GM23338 (cell line): ENCODE measurements at regions not wholly inside any gene's neighbourhood (a gene's known extent, or its start where the extent isn't known, plus 50 kb on each side); places are given as distances from the start of the nearest gene placed in this dataset.

Source experiments
- ATAC-seq: fragments of 200-7000 bp; cut with Tn5 transposase; 3 replicates; pipeline ENCODE4 v1.9.1; 2020
- DNase-seq: peaks from one replicate; pipeline ENCODE4 v3.0.0-alpha.2; 2015; ENCODE audit warnings: low spot score
- H2AFZ ChIP-seq: fragments of 200-600 bp; sonication (generic); 2 replicates; pipeline ENCODE4 v1.8.0; 2016; ENCODE audit warnings: antibody characterized with exemption, mild to moderate bottlenecking, moderate library complexity
- H3F3A ChIP-seq: fragments of 200-600 bp; sonication (generic); replicated peaks from 2 replicates; pipeline ENCODE4 v1.8.0; 2017; ENCODE audit warnings: antibody characterized with exemption, mixed run types, low read depth
- H3K27ac ChIP-seq: fragments of 200-600 bp; sonication (generic); 2 replicates; pipeline ENCODE4 v1.6.1; 2016; ENCODE audit warnings: low read depth
- H3K27me3 ChIP-seq: fragments of 200-600 bp; sonication (generic); 2 replicates; pipeline ENCODE4 v1.8.0; 2016; ENCODE audit warnings: mild to moderate bottlenecking, mixed run types, moderate library complexity; ENCODE audit not compliant: insufficient read depth
- H3K36me3 ChIP-seq: fragments of 200-600 bp; sonication (generic); 2 replicates; pipeline ENCODE4 v1.8.0; 2016; ENCODE audit warnings: mild to moderate bottlenecking; ENCODE audit not compliant: insufficient read depth
- H3K4me1 ChIP-seq: fragments of 200-600 bp; sonication (generic); 2 replicates; pipeline ENCODE4 v1.8.0; 2016; ENCODE audit warnings: mild to moderate bottlenecking, moderate library complexity; ENCODE audit not compliant: insufficient read depth
- H3K4me2 ChIP-seq: fragments of 200-600 bp; sonication (generic); 2 replicates; pipeline ENCODE4 v1.7.1; 2017; ENCODE audit warnings: mixed run types
- H3K4me3 ChIP-seq: fragments of 200-600 bp; sonication (generic); 2 replicates; pipeline ENCODE4 v1.6.1; 2016; ENCODE audit warnings: mixed run types
- H3K79me2 ChIP-seq: fragments of 200-600 bp; sonication (generic); replicated peaks from 2 replicates; pipeline ENCODE4 v1.8.0; 2017; ENCODE audit warnings: mild to moderate bottlenecking; ENCODE audit not compliant: insufficient read depth
- H3K9me2 ChIP-seq: fragments of 200-600 bp; sonication (generic); 2 replicates; pipeline ENCODE4 v1.8.0; 2017; ENCODE audit not compliant: insufficient read depth
- H4K20me1 ChIP-seq: fragments of 200-600 bp; sonication (generic); replicated peaks from 2 replicates; pipeline ENCODE4 v1.8.0; 2017; ENCODE audit warnings: mild to moderate bottlenecking; ENCODE audit not compliant: insufficient read depth
- H3K27ac Mint-ChIP-seq: 2 replicates; pipeline ENCODE4 v1.8.0; 2020; ENCODE audit warnings: inconsistent platforms, mild to moderate bottlenecking, moderate library complexity, mixed read lengths
- H3K27me3 Mint-ChIP-seq: 3 replicates; pipeline ENCODE4 v1.8.0; 2022; ENCODE audit warnings: low read depth, mild to moderate bottlenecking, moderate library complexity, mixed read lengths, inconsistent platforms; ENCODE audit not compliant: insufficient read depth, poor library complexity
- H3K36me3 Mint-ChIP-seq: 3 replicates; pipeline ENCODE4 v1.8.0; 2021; ENCODE audit warnings: low read depth, mild to moderate bottlenecking, inconsistent platforms, moderate library complexity, mixed read lengths
- H3K4me1 Mint-ChIP-seq: 3 replicates; pipeline ENCODE4 v1.8.0; 2020; ENCODE audit warnings: mild to moderate bottlenecking, inconsistent platforms, mixed read lengths
- H3K4me3 Mint-ChIP-seq: 3 replicates; pipeline ENCODE4 v1.8.0; 2021; ENCODE audit warnings: moderate library complexity, mild to moderate bottlenecking, inconsistent platforms, mixed read lengths
- H3K9me3 Mint-ChIP-seq: 3 replicates; pipeline ENCODE4 v1.8.0; 2020; ENCODE audit warnings: moderate library complexity, mild to moderate bottlenecking, inconsistent platforms, mixed read lengths
- EZH2 ChIP-seq: fragments of 200-600 bp; sonication (generic); IDR thresholded peaks from one replicate; pipeline ENCODE4 v1.8.0; 2017; ENCODE audit warnings: antibody characterized with exemption, mild to moderate bottlenecking, low read depth; ENCODE audit not compliant: unreplicated experiment
- EZH2phosphoT487 ChIP-seq: fragments of 200-600 bp; sonication (generic); IDR thresholded peaks from one replicate; pipeline ENCODE4 v1.8.1; 2018; ENCODE audit warnings: antibody characterized with exemption; ENCODE audit not compliant: unreplicated experiment
- POLR2AphosphoS5 ChIP-seq: IDR thresholded peaks from 2 replicates; pipeline ENCODE4 v1.6.1; 2016; ENCODE audit warnings: antibody characterized with exemption, low read depth
- STAT1 ChIP-seq: IDR thresholded peaks from one replicate; pipeline ENCODE4 v1.6.1; 2016; ENCODE audit warnings: antibody characterized with exemption; ENCODE audit not compliant: unreplicated experiment
- ZNF331 ChIP-seq: fragments of 250-450 bp; sonication (Bioruptor Pico); IDR thresholded peaks from 2 replicates; pipeline ENCODE4 v1.5.0; 2020; ENCODE audit warnings: low read depth, mild to moderate bottlenecking, moderate library complexity
- TF ChIP-seq, protein P1 (sequence below), 2 experiments: fragments of 200-600 bp in 1 of 2; sonication (generic) in 1 of 2; conservative IDR thresholded peaks; 2 replicates each; pipeline versions ENCODE4 v1.5.1 to v1.6.1; 2016 to 2017; ENCODE audit warnings: antibody characterized with exemption in 2 of 2, low read depth in 2 of 2, mild to moderate bottlenecking in 2 of 2, moderate library complexity in 1 of 2
- TF ChIP-seq, protein P2 (sequence below): IDR thresholded peaks from 2 replicates; pipeline ENCODE4 v1.6.1; 2016; ENCODE audit warnings: antibody characterized with exemption

DNA sequence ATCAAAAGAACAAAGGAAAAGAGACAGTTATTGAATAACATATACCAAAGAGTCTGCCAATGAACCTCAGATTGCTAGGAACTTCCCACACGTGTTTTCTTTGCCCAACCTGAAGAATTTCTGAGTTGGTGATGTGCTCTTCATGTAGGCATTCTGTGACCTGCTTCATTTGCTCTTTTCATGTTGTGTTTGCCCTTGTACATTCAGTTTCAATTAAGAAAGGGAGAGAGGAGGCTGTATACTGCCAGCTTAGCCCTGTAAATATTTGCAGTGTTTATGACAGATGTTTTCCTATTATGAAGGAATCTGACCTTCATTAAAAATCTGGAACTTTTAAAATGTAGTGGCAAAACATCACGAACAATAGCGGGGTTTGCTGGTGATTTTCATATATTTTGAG, 168.5 kb downstream of the GAS1 start:
- no peaks in the 10 kb centered on the region for H3F3A ChIP-seq
- TF ChIP-seq STAT1 (no peak), POLR2AphosphoS5 (no peak), EZH2 (no peak)
- TF ChIP-seq, protein P1, sequence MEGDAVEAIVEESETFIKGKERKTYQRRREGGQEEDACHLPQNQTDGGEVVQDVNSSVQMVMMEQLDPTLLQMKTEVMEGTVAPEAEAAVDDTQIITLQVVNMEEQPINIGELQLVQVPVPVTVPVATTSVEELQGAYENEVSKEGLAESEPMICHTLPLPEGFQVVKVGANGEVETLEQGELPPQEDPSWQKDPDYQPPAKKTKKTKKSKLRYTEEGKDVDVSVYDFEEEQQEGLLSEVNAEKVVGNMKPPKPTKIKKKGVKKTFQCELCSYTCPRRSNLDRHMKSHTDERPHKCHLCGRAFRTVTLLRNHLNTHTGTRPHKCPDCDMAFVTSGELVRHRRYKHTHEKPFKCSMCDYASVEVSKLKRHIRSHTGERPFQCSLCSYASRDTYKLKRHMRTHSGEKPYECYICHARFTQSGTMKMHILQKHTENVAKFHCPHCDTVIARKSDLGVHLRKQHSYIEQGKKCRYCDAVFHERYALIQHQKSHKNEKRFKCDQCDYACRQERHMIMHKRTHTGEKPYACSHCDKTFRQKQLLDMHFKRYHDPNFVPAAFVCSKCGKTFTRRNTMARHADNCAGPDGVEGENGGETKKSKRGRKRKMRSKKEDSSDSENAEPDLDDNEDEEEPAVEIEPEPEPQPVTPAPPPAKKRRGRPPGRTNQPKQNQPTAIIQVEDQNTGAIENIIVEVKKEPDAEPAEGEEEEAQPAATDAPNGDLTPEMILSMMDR (conservative IDR thresholded peaks at IDR 0.05; ENCODE audit: low read depth in 2 of 2) = no peak
- no peak overlapping the region for H2AFZ ChIP-seq
- no peaks in the 10 kb centered on the region for H4K20me1 ChIP-seq
- Mint-ChIP-seq H3K36me3 (no peaks in the 10 kb centered on the region), H3K27me3 (no peaks in the 10 kb centered on the region), H3K27ac (no peak overlapping the region), H3K9me3 (no peaks in the 10 kb centered on the region), H3K4me1 (no peaks in the 10 kb centered on the region; the same call in 2 of the 3 replicates), H3K4me3 (no peak overlapping the region)
- H3K4me3 ChIP-seq = no peak overlapping the region
- peaks cover 13% of the 10 kb centered on the region for H3K9me2 ChIP-seq
- H3K27me3 ChIP-seq = no peaks in the 10 kb centered on the region
- no peaks in the 10 kb centered on the region for H3K79me2 ChIP-seq
- H3K27ac ChIP-seq = no peak overlapping the region
- DNase-seq (no peak), ATAC-seq (no peak)
- H3K36me3 ChIP-seq = no peaks in the 10 kb centered on the region
- H3K4me1 ChIP-seq = no peaks in the 10 kb centered on the region
- H3K4me2 ChIP-seq = no peak overlapping the region

DNA sequence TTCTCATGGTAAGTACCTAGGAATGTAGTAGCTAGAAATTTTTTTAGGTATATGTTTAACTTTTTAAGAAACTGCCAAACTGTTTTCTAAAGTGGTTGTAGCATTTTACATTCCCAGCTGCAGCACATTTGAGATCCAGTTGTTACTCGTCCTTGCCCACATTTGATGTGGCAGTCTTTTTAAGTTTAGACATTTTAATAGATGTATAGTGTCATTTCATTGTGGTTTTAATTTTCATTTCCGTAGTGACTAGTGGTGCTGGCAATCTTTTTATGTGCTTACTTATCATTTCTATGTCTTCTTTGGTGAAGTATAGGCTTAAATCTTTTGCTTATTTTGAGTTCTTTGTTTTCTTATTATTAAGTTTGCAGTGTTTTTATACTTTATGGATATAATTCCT, 171.6 kb downstream of the GAS1 start:
- Mint-ChIP-seq H3K36me3 (no peaks in the 10 kb centered on the region), H3K4me1 (no peaks in the 10 kb centered on the region), H3K4me3 (no peak overlapping the region), H3K9me3 (no peaks in the 10 kb centered on the region), H3K27me3 (no peaks in the 10 kb centered on the region), H3K27ac (no peak overlapping the region)
- no peaks in the 10 kb centered on the region; the same call in 1 of the 2 replicates for H3K9me2 ChIP-seq
- H3K4me1 ChIP-seq = no peaks in the 10 kb centered on the region
- H3K27ac ChIP-seq = no peak overlapping the region
- no peak overlapping the region for H3K4me2 ChIP-seq
- H3F3A ChIP-seq = no peaks in the 10 kb centered on the region
- TF ChIP-seq POLR2AphosphoS5 = no peak
- TF ChIP-seq ZNF331 (CRISPR knock-in tag) = no peak
- TF ChIP-seq EZH2phosphoT487 = no peak
- no peaks in the 10 kb centered on the region for H4K20me1 ChIP-seq
- H3K36me3 ChIP-seq = no peaks in the 10 kb centered on the region
- no peak overlapping the region for H2AFZ ChIP-seq
- H3K4me3 ChIP-seq = no peak overlapping the region
- no peaks in the 10 kb centered on the region for H3K27me3 ChIP-seq
- DNase-seq (no peak), ATAC-seq (no peak)
- H3K79me2 ChIP-seq = no peaks in the 10 kb centered on the region

DNA sequence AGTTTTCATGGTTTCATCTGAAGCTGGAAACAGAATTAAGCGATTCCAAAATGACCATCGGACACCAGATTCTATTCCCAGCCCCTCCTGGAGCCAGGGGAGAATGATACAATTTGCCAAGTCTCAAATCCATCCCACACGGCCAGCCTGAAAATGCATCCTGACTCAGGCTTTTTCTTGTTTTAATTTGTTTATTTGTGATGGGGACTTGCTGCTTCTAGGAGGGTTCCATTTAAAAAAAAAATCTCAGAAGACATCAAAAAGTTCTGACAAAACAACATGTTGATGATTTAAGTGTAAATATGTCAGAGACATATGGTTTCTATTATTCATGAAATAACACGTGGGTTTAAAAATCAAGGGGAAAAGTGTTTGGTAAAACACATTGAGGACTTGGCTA, 173.2 kb downstream of the GAS1 start:
- Mint-ChIP-seq H3K36me3 (no peaks in the 10 kb centered on the region), H3K4me3 (no peak overlapping the region)
- no peak for TF ChIP-seq EZH2phosphoT487
- TF ChIP-seq, protein P2, sequence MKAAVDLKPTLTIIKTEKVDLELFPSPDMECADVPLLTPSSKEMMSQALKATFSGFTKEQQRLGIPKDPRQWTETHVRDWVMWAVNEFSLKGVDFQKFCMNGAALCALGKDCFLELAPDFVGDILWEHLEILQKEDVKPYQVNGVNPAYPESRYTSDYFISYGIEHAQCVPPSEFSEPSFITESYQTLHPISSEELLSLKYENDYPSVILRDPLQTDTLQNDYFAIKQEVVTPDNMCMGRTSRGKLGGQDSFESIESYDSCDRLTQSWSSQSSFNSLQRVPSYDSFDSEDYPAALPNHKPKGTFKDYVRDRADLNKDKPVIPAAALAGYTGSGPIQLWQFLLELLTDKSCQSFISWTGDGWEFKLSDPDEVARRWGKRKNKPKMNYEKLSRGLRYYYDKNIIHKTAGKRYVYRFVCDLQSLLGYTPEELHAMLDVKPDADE = no peak
- TF ChIP-seq, protein P1 (conservative IDR thresholded peaks at IDR 0.05; ENCODE audit: low read depth in 2 of 2) = no peak

More for the DNA sequence above, 173.2 kb downstream of the GAS1 start:
- Mint-ChIP-seq H3K27ac (no peak overlapping the region), H3K4me1 (no peaks in the 10 kb centered on the region), H3K27me3 (no peaks in the 10 kb centered on the region), H3K9me3 (no peaks in the 10 kb centered on the region)
- H3K27ac ChIP-seq = no peak overlapping the region
- H3K4me3 ChIP-seq = no peak overlapping the region
- H3K36me3 ChIP-seq = no peaks in the 10 kb centered on the region
- DNase-seq = no peak
- no peaks in the 10 kb centered on the region for H3K79me2 ChIP-seq
- H4K20me1 ChIP-seq = no peaks in the 10 kb centered on the region
- ATAC-seq = no peak
- H3K4me2 ChIP-seq = no peak overlapping the region
- H3K27me3 ChIP-seq = no peaks in the 10 kb centered on the region
- no peaks in the 10 kb centered on the region for H3K4me1 ChIP-seq
- H2AFZ ChIP-seq = no peak overlapping the region
- no peaks in the 10 kb centered on the region; the same call in 1 of the 2 replicates for H3K9me2 ChIP-seq
- no peaks in the 10 kb centered on the region for H3F3A ChIP-seq
